AG04449 (cell line): ENCODE measurements at regions not wholly inside any gene's neighbourhood (a gene's known extent, or its start where the extent isn't known, plus 50 kb on each side); places are given as distances from the start of the nearest gene placed in this dataset.

ENCODE experiments used
- CTCF ChIA-PET: fragments of 350-600 bp; formaldehyde crosslinking; extraction: SDS; loops from one replicate; lab custom pipeline; 2021; ENCODE audit warnings: antibody characterized with exemption; lab: Yijun Ruan, JAX
- POLR2A ChIA-PET: fragments of 400-600, 350-600 bp; formaldehyde crosslinking; extraction: SDS; loops from one replicate; lab custom pipeline; 2020; ENCODE audit warnings: antibody characterized with exemption, inconsistent platforms; lab: Yijun Ruan, JAX
- DNase-seq: peaks from one replicate; pipeline ENCODE4 v3.0.0-alpha.2; 2010; ENCODE audit warnings: low read depth, low spot score
- H3K4me3 ChIP-seq: 2 replicates; pipeline ENCODE4 v1.5.1; 2011; ENCODE audit warnings: low read depth, mild to moderate bottlenecking, control low read depth, low read length
- TF ChIP-seq, protein P1 (sequence below): IDR thresholded peaks from one replicate; pipeline ENCODE4 v1.5.1; 2011; ENCODE audit warnings: mild to moderate bottlenecking, moderate library complexity, low read length, control low read depth, inconsistent platforms; ENCODE audit not compliant: insufficient read depth; ENCODE audit errors: missing control alignments

DNA sequence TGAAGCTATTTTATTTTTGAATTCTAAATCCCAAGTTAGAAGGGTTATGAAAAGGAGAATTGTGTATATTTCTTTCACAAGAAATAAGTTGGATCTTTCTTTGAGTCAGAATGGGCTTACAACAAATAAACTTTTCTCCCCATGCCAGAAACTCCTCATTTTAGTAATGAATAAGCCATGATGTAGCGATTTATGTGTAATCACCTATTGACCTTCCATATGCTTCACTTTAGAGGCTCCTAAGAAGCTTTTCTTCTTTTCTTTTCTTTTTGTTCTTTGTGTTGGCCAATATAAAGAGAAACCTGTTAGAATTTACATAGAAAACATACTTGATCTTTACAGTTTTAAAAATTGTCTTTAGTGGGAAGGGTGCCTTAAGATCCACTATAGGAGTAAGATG, 370.2 kb downstream of the UTRN start:
- no peak for DNase-seq
- TF ChIP-seq, protein P1, sequence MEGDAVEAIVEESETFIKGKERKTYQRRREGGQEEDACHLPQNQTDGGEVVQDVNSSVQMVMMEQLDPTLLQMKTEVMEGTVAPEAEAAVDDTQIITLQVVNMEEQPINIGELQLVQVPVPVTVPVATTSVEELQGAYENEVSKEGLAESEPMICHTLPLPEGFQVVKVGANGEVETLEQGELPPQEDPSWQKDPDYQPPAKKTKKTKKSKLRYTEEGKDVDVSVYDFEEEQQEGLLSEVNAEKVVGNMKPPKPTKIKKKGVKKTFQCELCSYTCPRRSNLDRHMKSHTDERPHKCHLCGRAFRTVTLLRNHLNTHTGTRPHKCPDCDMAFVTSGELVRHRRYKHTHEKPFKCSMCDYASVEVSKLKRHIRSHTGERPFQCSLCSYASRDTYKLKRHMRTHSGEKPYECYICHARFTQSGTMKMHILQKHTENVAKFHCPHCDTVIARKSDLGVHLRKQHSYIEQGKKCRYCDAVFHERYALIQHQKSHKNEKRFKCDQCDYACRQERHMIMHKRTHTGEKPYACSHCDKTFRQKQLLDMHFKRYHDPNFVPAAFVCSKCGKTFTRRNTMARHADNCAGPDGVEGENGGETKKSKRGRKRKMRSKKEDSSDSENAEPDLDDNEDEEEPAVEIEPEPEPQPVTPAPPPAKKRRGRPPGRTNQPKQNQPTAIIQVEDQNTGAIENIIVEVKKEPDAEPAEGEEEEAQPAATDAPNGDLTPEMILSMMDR: no peak
- no peak overlapping the region for H3K4me3 ChIP-seq
- ChIA-PET POLR2A (interaction anchor here (1.3 kb wide), 1 partner anchor 8 kb away, joined by 3 read pairs; no protein-coding TSS in a partner anchor), CTCF (no interaction called here)

DNA sequence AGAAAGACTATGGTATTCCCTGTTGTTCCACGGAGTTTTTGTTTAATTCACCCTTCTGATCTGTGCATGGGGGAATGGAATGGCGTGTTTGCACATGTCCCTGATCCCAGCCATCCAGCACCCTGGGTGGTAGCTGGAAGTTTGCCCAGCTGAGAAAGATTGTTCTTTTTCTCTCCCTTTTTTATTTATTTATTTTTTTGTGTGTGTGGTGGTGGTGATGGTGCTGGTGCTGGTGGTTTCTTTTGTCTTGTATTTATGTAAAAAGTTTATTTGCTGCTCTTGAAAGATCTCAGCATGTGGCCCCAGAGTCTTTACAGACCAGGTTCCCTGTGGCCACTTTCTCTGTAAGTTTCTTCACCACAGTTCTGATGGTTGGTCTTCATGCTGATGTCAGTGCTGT, 372.6 kb downstream of the UTRN start:
- ChIA-PET POLR2A (no interaction called here), CTCF (no interaction called here)
- no peak overlapping the region for H3K4me3 ChIP-seq
- no peak for DNase-seq
- TF ChIP-seq, protein P1: no peak

DNA sequence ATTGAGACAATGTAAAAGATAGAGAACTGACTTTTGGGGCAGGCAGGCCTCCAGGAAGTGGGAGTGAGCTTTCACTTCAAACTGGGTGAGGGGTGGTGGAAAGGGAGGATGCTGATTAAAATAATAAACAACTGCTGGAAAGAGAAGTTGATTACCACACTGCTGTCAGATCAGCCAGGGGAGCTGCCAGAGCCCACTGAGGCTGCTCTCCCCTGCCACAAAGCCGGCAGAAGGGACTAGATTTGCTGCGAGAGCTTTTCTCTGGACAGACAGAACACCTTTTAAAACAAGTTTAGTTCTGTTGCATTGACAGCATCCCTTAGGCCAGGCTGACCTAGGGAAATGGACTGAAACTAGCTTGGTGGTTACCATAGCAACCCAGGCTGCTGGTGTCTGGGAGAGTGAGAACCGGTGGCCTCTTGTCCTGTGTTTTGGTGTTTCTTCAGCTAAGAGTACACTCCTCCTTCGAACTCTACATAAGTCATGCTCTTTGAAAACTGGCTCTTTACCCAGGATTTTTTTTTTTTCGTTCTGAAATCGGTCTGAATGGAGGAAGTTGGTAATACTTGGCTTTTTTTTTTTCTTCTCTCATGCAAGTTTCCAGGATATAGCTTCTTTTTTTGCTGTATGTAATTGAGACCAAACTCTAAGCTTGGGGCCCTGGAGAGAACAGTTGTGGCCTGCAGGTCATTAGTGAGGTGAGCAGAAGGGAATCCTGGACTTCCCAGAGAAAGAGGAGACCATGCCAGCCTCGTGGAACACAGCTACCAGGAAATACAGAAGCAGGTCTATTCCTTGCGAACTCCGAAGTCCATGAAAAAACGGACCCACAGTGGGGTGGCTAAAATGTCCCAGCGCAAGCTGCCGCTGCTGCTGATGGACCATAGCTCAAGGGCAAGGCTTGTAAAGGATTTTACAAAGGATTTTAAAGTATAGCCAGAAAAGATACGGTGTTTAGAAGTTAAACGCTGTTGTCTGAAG, 374.4 kb downstream of the UTRN start:
- ChIA-PET POLR2A (no interaction called here), CTCF (interaction anchor here (1.4 kb wide), 1 partner anchor 12 kb away, joined by 4 read pairs; no protein-coding TSS in a partner anchor)
- TF ChIP-seq, protein P1: no peak
- DNase-seq: no peak
- no peak overlapping the region for H3K4me3 ChIP-seq

DNA sequence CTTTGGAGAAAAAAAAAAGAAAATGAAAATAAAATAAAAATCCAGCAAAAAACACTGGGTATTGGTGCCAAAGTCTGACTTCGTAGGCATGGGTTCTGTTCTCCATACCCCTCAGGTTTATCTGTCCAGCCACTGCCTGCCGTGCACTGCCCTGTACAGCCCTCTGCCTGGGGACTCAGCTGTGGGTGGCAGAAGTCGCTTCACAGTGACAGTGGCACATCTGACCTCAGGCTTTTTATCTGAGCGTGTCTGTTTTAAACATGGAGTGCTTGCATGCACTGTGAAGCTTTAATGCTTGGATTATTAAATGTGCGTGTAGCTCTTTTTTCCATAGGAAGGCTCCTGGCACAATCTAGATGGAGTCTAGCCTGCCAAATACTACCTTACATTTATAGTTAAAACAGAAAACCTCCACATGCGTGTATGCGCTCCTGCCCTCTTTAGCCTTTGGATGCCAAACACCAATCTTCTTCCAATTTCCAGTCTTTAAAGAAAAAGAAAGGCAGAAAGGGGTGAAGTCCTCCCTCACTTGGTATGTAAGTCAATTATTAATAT, 375.5 kb downstream of the UTRN start:
- no peak for DNase-seq
- ChIA-PET CTCF (interaction anchor here (1.2 to 1.8 kb wide), 3 partner anchors 11 to 75 kb away, joined by 3 to 7 read pairs (median 4); no protein-coding TSS in a partner anchor), POLR2A (no interaction called here)
- H3K4me3 ChIP-seq: no peak overlapping the region
- TF ChIP-seq, protein P1: no peak

DNA sequence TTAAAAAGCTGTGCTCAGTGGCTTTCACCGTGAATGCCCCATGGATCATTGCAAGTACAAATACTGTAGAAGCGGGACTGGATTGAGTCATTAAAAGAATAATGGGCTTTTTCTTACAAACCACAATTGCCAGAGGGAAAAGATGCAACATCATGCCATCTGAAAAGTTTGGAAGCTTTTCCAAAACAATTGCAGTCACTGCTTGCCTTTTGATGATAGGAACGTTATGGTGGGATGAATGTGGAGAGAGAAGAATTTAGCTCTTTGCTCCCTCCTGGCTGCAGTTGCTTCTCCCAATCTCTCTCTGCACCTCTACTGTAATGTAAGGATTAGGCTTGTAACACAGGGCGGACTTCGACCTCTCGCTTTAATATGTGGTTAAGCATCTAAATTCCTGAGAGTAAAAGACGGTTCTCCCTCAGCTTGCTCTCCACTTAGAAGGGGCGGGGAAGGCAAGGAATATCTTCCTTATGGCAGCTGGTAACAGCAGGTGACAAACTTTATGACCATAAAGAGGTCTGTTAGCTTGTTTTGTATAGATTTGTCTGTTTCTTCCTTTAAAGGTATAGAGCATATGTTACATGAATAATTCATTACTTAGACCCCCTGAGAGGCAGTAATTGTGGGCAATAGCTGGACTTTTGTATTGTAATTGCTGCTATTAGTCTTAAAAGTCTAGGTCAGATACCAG, 376.1 kb downstream of the UTRN start:
- ChIA-PET POLR2A (no interaction called here), CTCF (interaction anchor here (1.2 to 1.8 kb wide), 2 partner anchors 10 to 75 kb away, joined by 3 to 7 read pairs; no protein-coding TSS in a partner anchor)
- TF ChIP-seq, protein P1: no peak
- no peak overlapping the region for H3K4me3 ChIP-seq
- DNase-seq: no peak

DNA sequence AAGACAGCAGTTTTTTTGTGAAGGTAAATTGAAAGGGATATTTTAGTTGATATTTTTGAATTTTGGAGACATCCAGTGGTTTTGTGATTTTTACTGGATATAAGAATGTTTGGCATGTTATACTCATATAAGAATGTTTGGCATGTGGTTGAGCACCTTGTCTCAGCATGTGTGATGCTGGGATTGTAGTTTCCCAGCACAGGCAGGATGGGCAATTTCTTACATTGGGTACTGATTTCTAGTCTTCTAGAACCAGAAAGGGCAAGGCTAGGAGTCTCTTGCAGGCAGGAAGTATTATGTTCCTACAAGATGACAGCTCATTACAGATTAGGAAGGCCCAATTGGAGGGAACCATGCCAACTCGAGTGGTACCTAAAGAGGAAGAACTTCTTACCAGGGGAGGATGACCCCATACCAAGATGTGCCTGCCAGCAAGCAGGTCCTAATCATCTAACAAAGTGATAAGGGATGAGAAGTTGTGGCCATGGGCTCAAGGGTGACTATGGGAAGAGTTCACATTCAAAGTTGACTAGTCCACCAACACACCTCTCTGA, 377.8 kb downstream of the UTRN start:
- ChIA-PET CTCF (no interaction called here), POLR2A (no interaction called here)
- no peak for DNase-seq
- TF ChIP-seq, protein P1: no peak
- no peak overlapping the region for H3K4me3 ChIP-seq
